Iris pigment epithelial cell (primary cell): ENCODE measurements at regions not wholly inside any gene's neighbourhood (a gene's known extent, or its start where the extent isn't known, plus 50 kb on each side); places are given as distances from the start of the nearest gene placed in this dataset.
"Not testable (repeated sequence)": the region's sequence is repeated elsewhere in the genome, so short reads cannot be mapped to it uniquely, and the experiment has no call there.

Experiments
- DNase-seq: peaks from one replicate; pipeline ENCODE4 v3.0.0-alpha.2; 2011; ENCODE audit warnings: low read depth

DNA sequence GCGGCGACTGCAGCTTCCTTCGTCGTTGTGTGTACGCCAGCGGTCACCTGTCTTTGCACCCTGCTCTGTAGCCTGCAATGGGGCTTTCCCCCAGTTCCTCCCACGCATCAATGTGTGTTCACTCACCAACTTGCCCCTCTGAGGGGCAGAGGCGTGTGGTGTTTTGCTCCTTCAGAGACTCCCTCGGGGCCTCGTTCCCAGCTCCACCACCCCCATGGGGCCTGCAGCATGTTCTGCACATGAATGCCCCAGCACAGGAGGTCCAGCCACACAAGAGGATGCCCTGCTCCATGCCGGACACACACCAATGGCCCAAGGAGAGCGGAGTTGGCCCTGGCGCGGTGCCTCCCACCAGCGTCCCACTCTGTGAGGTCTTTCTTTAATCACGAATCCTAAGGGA is 196.8 kb downstream of the BANP start:
- DNase-seq, result not testable (repeated sequence)

DNA sequence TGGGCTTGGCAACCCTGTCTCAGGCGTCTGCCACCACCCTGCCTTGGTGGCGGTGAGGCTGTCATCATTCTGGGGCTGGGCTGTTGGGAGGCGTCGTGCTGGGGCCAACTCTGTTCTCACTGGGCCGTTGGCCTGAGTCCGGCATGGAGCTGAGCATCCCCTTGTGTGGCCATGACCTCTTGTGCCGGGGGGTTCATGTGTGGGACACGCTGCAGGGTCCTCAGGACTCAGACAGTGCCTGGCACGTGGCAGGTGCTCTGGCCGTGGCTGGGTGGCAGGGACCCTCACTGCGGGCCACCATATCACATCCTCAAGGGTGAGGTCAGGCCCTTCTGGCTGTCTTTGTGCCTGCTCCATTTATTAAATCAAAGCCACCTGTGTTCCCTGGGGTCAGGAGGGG is 197.4 kb downstream of the BANP start:
- not testable (repeated sequence) for DNase-seq

DNA sequence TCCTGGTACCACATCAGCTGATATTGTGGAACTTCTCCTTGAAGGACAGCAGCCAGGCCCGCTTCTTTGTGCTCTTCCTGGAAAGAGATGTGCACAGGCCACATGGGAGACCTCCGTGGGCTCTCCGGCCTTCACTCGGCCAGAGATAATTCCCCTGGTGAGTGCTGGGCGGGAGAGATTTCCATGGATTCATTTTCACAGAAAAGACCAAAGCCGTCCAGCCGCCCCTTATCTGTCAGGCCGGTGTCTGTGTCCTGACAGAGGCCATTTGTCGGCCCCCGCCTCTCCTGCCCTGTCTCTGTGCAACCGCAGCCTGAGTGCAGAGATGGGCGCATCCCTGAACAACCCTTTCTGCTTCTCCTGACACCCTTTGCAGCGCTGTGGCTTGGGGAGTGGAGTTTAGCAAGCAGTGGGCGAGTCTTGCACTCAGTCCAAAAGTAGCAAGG is 197.9 kb downstream of the BANP start:
- not testable (repeated sequence) for DNase-seq

DNA sequence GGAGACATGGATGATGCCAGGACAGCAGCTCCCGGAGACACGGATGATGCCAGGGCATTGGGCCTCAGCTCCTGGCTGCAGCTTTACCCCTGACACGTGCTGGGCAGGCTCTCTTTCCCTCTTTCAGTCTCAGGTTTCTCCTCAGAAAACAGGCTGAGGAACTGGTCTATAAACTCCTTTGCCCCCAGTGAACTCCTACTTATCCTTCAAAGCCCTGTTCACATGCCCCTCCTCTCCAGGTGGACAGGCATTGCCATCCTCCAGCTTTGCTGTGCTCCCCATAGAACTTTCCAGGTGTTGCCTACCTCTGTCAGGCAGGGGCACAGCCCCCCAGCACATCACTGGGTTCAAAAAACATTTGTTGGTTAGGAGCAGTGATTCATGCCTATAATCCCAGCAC is 198.4 kb downstream of the BANP start:
- not testable (repeated sequence) for DNase-seq

DNA sequence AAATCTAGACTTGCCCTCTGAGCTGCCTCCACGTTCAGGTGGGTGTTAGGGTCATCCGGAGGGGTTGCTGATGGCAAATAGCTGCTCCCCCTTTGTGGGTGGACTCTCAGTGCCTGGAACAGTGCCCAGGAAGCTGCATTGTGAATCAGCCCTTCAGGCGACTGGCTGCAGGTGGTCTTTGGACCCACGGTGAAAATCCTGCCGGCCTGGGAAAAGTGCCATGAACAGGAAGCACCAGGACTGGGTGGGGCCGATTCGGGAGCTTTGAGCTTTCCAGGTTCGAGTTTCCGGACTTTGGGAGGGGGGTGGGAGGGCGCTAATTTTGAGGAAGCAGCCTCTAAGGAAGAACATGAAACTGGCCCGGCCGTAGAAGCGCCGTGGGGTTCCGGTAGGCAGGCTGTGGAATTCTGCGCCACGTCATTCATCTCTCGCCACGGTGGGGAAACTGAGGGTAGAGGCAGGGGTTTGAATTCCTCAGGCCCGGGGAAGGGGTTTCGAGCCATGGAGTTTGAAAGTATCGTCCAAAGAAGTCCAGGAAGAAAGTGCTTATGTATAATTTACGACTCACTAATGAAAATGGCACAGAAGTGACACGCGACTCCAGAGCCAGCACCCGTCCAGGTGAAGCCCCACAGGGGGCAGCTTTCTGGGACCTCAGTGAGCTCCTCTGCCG is 199.4 kb downstream of the BANP start:
- DNase-seq, result not testable (repeated sequence)

DNA sequence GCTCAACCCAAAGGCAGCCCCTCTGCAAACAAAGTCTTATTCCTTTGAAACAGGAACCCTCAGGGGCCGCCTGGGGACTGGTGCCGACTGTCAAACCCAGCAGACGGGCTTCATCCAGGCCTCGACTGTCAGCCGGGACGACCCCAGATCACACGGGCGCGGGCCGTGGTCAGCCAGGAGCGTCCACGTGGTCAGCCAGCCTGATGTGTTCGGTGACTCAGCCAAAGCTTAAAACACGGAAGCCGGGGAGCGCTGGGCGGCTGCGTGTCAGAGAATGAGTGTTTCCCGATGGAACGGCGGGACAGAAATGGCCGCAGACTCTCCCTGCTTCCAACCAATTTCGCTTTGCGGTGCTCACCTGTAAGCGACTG is 199.9 kb downstream of the BANP start:
- not testable (repeated sequence) for DNase-seq

DNA sequence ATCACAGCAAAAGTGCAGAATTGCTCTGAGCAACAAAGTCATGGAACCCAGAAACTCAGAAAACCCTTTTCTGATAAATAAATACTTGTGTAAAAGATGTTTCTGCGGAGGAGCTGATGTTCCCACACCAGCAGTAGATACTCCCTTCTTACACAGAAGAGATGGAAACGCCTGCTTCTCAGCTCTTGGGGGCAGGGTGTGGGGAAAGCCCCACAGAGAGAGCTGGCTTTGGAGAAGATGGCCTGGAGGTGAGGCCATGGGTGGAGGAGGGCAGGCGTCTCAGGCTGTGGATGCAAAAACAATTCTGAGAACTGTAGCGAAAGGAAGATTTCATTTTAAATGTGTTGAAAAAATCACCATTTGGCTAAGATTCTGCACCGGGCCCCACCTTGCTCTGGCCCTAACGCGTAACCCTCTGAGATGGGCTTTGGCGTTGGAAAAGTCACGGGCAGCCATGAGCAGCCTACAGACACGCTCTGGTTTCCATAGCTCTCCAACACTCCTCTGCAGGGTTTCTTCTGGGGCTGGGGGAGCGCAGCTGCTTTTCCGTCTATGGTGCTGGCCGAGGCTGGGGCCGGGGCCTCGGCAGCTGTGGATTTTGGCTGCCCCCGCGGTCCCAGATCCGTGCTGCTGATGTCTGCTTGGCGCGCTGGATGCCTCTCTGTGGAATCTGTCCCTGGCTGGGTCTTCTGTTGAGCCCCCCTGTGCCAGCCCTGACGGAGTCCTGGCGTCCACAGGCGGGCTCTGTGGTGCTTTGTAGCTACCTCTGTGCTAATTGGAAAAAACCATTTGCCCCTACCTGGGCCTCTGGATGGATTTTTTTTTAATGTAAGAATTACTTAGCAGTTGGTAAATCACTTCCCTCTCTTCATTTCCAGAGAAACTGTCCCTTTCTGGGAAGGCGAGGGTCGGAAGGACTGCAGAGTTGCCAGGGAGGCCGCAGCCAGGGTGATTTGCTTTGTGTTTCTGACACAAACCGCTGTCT is 200.9 kb downstream of the BANP start:
- not testable (repeated sequence) for DNase-seq

DNA sequence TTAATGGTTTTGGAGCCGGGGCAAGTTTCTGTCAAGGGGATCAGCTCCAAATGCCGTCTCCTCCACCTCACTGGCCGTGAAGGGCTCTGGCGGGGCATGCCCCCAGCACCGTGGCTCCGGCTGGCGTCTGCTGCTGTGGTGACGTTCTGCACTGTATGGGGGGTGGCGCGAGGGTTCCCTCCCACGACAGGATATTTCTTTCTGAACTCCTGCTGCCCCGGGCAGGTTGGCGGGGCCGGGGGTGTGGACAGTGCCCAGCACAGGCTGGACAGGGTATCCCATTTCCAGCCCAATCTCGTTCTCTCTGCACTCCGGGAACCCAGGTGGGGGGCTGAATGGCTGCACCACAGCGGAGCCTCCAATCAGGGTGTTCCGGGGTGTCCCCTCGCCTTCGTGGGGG is 201.6 kb downstream of the BANP start:
- not testable (repeated sequence) for DNase-seq

DNA sequence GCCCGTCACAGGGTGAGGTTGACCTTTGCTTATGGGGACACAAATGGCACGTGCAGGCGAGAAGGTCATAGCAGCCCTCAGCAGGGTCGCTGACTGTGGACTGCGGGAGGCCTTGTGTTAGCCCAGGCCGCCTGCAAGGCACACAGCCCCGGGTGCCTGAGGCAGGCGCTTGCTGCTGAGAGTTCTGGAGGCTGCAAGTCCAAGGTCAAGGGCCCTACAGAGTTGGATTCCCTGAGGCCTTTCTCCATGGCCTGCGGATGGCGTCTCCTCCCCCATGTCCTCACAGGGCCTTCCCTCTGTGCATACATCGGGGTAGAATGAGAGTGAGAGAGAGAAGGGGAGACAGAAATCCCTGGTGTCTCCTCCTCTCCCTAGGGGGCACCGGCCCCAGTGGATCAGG is 202.3 kb downstream of the BANP start:
- DNase-seq, result not testable (repeated sequence)

DNA sequence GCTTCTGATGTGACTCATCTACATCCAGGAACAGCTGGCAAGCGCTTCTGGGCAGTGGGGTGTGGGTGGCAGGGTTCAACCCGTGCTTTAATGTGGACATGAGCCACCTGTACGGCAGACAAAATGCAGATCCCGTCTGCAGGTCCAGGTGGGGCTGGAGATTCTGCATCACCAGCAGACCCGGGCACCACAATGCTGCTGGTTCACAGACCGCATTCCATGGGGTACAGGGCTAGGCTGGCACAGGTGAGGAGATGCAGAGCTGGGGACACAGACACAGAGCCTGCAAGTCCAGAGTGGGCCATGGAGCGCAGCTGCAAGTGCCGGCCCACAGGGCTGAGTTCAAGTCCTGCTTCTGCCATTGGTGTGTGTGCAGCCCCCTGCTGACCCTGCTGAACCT is 203.7 kb downstream of the BANP start:
- not testable (repeated sequence) for DNase-seq

DNA sequence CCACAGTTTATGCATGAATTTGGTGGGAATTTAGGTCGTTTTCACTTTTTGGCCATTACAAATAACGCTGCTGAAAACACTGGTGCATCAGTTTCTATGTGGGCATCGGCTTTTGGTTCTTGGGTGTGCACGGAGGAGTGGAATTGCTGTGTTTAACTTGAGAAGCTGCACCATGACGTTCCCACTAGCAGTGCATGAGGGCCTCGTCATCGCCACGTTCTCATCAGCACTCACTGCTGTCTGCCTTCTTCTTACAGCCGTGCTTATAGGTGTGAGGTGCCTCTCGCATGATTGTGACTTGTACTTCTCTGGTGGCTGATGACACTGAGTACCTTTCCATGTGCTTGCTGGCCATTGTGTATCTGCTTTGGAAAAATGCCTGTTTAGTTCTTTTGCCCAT is 204.4 kb downstream of the BANP start:
- DNase-seq, result not testable (repeated sequence)

DNA sequence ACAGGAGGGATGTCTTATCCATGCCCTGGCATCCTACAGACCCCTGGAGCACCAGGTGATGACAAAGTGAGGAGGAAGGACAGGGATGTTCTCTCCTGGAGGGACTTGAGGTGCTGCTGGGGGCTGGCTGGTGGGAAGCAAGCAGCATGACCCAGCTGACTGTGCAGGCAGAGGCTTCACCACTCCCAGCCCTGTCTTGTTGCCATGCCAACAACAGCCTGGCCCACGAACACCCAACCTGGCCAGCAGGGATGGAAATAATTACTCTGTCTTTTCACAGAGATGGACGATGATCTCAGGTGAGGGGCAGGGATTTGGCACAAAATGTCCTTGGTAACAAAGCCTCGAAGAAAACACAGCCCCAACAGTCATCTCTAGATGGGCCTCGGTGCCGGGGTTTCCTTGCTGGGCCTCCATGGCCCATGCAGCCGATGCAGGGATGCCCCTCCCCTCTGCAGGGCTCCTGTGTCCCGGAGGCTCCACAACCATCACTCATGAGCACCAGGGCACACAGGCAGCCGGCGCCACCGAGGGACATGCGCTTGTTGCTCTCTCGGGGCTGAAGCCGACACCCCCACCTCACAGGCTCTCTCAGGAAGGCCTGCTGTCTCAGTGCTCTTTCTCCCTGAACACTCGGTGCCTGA is 205.5 kb downstream of the BANP start:
- DNase-seq, result not testable (repeated sequence)

DNA sequence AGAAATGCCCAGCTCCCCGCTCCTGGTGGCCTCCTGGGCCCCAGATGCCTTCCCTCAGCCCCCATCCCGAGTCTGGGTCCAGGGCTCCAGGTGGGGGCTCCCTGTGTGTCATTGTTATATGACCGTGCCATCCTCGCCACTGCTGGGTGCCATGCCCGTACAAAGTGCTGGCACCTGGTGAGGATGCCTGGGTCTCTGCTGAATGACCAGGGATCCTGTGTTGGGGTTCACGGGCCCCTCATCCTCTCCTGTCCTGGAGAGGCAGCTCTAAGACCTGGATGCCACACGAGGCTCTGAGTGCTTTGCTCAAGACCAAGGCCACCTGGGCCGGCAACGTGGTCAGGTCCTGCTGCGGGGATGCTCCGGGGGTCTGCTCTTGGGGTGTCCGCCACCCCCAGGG is 206.5 kb downstream of the BANP start:
- DNase-seq, result not testable (repeated sequence)

DNA sequence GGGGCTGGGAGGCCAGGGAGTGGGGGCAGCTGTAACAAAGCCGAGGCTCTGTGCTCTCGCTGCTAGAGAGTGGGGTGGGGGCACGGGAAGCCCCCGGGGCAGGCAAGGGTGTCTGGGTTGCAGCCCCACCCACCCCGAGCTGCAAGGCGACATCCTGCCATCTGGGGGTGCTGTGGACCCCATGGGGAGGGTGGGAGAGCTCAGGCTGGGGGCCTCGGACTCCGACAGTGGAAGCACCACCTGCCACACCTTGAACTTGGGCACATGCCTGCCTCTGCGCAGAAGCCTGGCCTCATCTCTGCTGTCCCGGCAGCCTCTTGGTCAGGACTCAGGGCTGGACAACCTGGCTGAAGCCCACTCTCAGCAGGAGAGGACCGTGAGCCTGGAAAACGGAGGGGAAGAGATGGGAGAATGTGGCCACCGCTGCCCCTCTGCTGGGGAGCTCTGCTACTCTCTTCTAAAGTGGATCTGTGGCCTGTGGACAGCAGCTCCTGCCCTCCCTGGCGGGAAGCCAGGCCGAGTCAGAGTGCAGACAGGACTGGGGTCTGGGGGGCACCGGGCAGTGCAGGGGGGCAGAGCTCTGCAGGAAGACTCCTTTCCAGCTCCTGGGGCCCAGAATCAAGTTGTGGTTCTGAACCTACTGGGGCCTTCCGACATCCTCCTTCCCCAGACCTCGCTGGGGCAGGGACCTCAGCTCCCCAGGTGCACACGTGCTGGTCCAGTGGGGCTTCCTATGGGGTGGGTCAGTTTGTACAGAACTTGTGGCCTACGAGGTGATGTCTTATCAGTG is 207.2 kb downstream of the BANP start:
- not testable (repeated sequence) for DNase-seq

DNA sequence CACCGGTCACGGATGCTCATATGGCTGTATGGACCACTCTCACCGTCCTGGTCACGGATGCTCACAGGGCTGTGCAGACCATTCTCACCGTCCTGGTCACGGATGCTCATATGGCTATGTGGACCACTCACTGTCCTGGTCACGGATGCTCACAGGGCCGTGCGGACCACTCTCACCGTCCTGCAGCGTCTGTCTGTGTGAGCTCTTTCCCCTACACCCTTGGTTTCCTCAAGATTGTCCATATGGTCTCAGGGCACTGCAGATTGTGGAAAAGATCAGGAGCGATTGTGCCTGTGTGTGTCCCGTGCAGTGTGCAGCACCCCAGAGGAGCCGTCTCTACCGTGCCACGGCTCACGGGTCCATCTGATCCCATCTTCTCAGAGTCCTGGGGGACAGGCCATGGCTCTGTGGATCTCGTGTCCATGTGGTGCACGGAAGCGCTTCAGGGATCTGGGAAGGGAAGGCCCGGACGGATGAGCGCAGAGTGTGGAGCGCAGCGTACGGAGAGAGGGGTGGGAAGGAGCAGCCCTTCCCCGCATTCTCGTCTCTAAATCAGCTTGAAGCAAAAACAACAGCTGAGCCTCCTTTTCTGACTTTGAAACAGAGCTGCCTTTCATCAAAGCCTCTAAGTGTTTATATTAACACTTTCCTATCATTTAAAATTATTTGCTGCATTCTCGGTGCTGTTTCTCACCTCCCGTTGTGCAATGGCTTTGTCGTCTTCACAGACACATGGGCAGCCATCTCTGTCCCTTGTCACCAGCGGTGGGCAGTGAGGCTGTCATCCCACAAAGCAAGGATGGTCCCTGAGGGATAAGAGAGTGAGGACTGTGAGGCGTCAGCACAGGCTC is 208.0 kb downstream of the BANP start:
- DNase-seq, result not testable (repeated sequence)

DNA sequence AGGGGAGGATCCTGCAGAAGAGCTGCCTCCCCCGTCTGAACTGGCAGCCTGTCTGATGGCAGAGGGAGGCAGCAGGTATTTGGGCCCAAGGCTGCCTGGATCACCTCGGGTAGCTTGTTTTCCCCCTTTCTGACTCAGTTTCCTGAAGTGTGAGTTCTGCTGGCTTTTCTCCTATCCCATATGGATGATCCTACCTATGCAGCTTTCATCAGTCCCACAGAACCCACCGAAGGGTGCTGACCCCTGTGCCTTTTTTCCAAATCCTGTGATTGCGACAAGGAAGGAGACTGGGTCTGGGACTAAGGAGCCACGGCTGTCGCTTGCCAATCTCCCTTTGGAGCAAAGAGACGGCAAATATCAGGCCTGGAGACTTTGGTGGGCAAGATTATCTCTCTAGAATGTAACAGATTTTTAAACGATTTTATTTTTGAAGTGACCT is 208.7 kb downstream of the BANP start:
- not testable (repeated sequence) for DNase-seq

DNA sequence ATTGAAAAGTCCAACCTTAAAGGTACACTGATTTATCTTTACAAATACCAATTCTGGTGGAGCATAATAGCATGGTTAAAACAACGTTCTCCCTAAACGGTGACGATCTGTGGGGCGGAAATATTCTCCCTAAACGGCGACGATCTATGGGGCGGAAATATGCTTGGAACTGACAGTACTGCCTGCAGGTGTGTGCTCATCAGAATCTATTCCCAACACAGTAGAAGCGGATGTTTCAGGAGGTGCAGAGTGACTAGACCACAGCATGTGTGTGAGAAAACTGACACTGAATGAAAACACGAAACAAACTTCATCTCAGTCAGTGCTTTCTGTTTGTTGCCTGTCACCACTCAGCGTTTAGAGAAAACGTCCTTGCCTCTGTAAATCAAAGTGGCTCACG is 210.0 kb downstream of the BANP start:
- DNase-seq, result not testable (repeated sequence)

DNA sequence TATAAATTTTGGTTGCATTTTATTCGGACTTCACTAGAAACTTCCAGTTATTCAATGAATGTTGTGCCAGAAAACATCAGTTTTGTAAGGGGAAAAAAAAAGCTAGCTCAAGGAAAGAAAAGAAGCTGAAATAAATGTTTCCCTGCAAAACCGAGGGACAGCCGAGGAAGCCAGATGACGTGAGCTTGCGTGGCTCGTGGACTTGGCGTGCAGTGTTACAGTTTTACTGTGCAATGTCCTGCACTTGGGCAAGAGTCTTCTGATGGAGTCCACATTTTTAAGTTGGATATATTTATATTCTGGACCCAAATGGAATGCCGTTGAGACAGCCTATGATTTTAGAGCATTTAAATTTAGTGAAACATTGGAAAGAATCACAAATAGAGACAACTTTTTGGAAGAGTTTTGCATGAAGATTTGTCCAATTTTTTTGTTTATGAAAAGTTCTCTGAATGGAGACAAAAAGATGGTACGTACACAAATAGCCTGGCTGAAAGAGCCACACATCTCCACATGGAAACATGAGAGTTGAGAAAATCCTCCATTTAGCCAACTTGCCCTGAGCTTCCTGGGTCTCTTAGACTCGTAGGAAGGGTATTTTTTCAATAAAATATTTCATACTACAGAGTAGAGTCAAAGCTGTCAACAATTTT is 210.5 kb downstream of the BANP start:
- DNase-seq, result not testable (repeated sequence)

DNA sequence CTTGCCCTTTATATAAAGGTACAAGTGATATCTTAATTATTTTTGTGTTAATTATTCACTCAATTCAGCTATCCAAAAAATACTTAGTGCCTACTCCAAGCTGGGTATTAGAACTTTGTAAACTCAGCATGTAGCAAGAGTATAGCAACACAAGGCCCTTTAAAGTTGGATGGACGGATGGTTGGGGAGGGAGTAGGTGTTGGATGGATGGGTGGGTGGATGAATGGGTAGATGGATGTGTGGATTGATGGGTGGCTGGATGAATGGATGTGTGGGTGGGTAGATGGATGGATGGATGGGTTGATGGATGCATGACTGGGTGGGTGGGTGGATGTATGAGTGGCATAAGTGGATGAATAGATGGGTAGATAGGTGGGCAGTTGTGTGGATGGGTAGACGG is 211.5 kb downstream of the BANP start:
- not testable (repeated sequence) for DNase-seq
